Heart left ventricle (tissue), 16 donors: ENCODE measurements at regions not wholly inside any gene's neighbourhood (a gene's known extent, or its start where the extent isn't known, plus 50 kb on each side); places are given as distances from the start of the nearest gene placed in this dataset.
"Not testable (repeated sequence)": the region's sequence is repeated elsewhere in the genome, so short reads cannot be mapped to it uniquely, and the experiment has no call there.

Experiments used
- ATAC-seq, 4 donors: fragments of 200-7000 bp; cut with Tn5 transposase; one replicate each; pipeline ENCODE4 v1.9.1; 2020 to 2022; ENCODE audit warnings: moderate library complexity in 4 of 4, mild to moderate bottlenecking in 3 of 4, moderate number of reproducible peaks in 1 of 4
- DNase-seq, 5 donors: peaks; one replicate each; pipeline ENCODE4 v3.0.0-alpha.2; 2020
- H3K27ac ChIP-seq, 12 donors: fragments of 200-600 bp; sonication (generic) in 4 of 12; one replicate each; pipeline versions ENCODE4 v1.5.0 to v1.8.0; 2016 to 2022; ENCODE audit warnings: mild to moderate bottlenecking in 2 of 12
- H3K27me3 ChIP-seq, 9 donors: fragments of 200-600 bp; sonication (generic) in 2 of 9; one replicate each; pipeline versions ENCODE4 v1.5.1 to v1.8.0; 2016 to 2022; ENCODE audit warnings: mild to moderate bottlenecking in 3 of 9
- H3K36me3 ChIP-seq, 9 donors: fragments of 200-600 bp; sonication (generic) in 2 of 9; one replicate each; pipeline versions ENCODE4 v1.5.0 to v1.8.0; 2018 to 2022; ENCODE audit warnings: mild to moderate bottlenecking in 2 of 9
- H3K4me1 ChIP-seq, 12 donors: fragments of 200-600 bp; sonication (generic) in 4 of 12; one replicate each; pipeline versions ENCODE4 v1.5.0 to v1.8.0; 2016 to 2022; ENCODE audit warnings: mild to moderate bottlenecking in 3 of 12
- H3K4me3 ChIP-seq, 12 donors: fragments of 200-600 bp; sonication (generic) in 4 of 12; one replicate each; pipeline versions ENCODE4 v1.5.0 to v1.8.0; 2017 to 2022; ENCODE audit warnings: mild to moderate bottlenecking in 9 of 12, moderate library complexity in 4 of 12
- H3K9me3 ChIP-seq, 12 donors: fragments of 200-600 bp; sonication (generic) in 4 of 12; one replicate each; pipeline versions ENCODE4 v1.5.0 to v1.8.0; 2016 to 2022; ENCODE audit warnings: mild to moderate bottlenecking in 1 of 12
- CTCF ChIP-seq, 12 donors: fragments of 200-600 bp; sonication (generic) in 4 of 12; IDR thresholded peaks; one replicate each; pipeline versions ENCODE4 v1.5.0 to v1.8.0; 2018 to 2022; ENCODE audit warnings: antibody characterized with exemption in 12 of 12, mild to moderate bottlenecking in 5 of 12
- POLR2A ChIP-seq, 2 donors: fragments of 450-650 bp; IDR thresholded peaks; one replicate each; pipeline ENCODE4 v1.6.1; 2017; ENCODE audit warnings: antibody characterized with exemption in 2 of 2, mild to moderate bottlenecking in 2 of 2, moderate library complexity in 2 of 2
- WGBS, 4 donors: extraction: QIAGEN DNeasy Blood & Tissue Kit in 2 of 4; methylation state at CpG; one replicate each; pipeline versions ENCODE4 v1.1.5 to v1.1.7; 2013 to 2018; 5-methylcytosine and 5-hydroxymethylcytosine counted together
- intact Hi-C, 10 donors: fragments of 100-400 bp; cut with DNase I; formaldehyde crosslinking; loops; one replicate each; pipeline versions ENCODE4 v1.11.1 to v1.14.2; 2022
- donor health status: ischemic (EF 13 %, LVEDD 7.1; RV severe dilation, severe dysfunction).
- donor health status: healthy with polysubstance abuse.
- donor health status: DM: no; HTN: yes; CAD: no.
- donor health status: DM: no; HTN: no; CAD: no.
- donor health status: ischemic (EF 25% LVEDD 6.9; RV normal size, moderate dysfunction).
- donor health status: ischemic (EF 25% LVEDD 5.7; RV mildly dilated, moderate dysfunction).
- donor health status: healthy.
- donor health status: DM: yes; HTN: yes; CAD: no.
- donor health status: ischemic (EF 35%, LVEDD 5.7; RV mildly dilated, moderate dysfunction).
- donor health status: nonischemic (EF 11% LVEDD 7.7; RV severe dilation, severe dysfunction).
- donor health status: DM: yes; HTN: yes; CAD: no.
- donor health status: PGD.
- donor health status: ischemic (EF 29% LVEDD 5.4; RV normal size, mild dysfunction).
- donor health status: nonischemic (EF 23%, LVEDD 6.1; RV moderate dilation, normal function).

- H3K36me3 ChIP-seq: no peaks in the 10 kb centered on the region
- no peak for DNase-seq
- no peak overlapping the region for H3K27ac ChIP-seq
- H3K27me3 ChIP-seq: peaks cover 0 to 2% (median 0%) of the 10 kb centered on the region in 9 donors
- no peak for TF ChIP-seq CTCF (IDR thresholded peaks at IDR 0.05)
- TF ChIP-seq POLR2A (IDR thresholded peaks at IDR 0.05): no peak
- WGBS, 4 donors: 45 to 60% (median 52%) methylated on average over 4 of the region's 4 CpGs
- no peak overlapping the region for H3K4me3 ChIP-seq
- H3K4me1 ChIP-seq: no peaks in the 10 kb centered on the region
- peaks cover 0 to 7% (median 0%) of the 10 kb centered on the region in 12 donors for H3K9me3 ChIP-seq
- no peak for ATAC-seq
- intact Hi-C loops: no loop called here
Observed at GRCh38 chr2:104976603-104977120, 61.2 kb upstream of the MRPS9 start.

GRCh38 chr2:104977958-104978357 is 59.9 kb upstream of the MRPS9 start:
- no peak overlapping the region for H3K27ac ChIP-seq
- intact Hi-C loops: no loop called here
- DNase-seq (no peak), ATAC-seq (no peak)
- no peak overlapping the region for H3K4me3 ChIP-seq
- H3K27me3 ChIP-seq: no peaks in the 10 kb centered on the region
- H3K36me3 ChIP-seq: no peaks in the 10 kb centered on the region
- 89 to 97% (median 96%) methylated on average over 1 of the region's 1 CpG for WGBS, 4 donors
- no peak for TF ChIP-seq POLR2A (IDR thresholded peaks at IDR 0.05)
- TF ChIP-seq CTCF (IDR thresholded peaks at IDR 0.05): no peak
- H3K4me1 ChIP-seq: no peaks in the 10 kb centered on the region
- peaks cover 0 to 9% (median 0%) of the 10 kb centered on the region in 12 donors for H3K9me3 ChIP-seq

- ATAC-seq, H3K27ac ChIP-seq, H3K4me3 ChIP-seq, DNase-seq, H3K36me3 ChIP-seq, intact Hi-C loops, H3K4me1 ChIP-seq, H3K27me3 ChIP-seq: not testable (repeated sequence)
- peaks cover 0 to 12% (median 0%) of the 10 kb centered on the region in 12 donors for H3K9me3 ChIP-seq
- 76 to 80% (median 78%) methylated on average over 6 of the region's 6 CpGs for WGBS, 4 donors
Observed at GRCh38 chr2:104979786-104980185, 58.1 kb upstream of the MRPS9 start.

GRCh38 chr2:104982111-104982510 is 55.8 kb upstream of the MRPS9 start:
- no peak for ATAC-seq
- no peak overlapping the region for H3K4me3 ChIP-seq
- no peak overlapping the region for H3K27ac ChIP-seq
- no peak for DNase-seq
- H3K4me1 ChIP-seq: no peaks in the 10 kb centered on the region
- TF ChIP-seq POLR2A (IDR thresholded peaks at IDR 0.05) (no peak), CTCF (IDR thresholded peaks at IDR 0.05) (no peak)
- intact Hi-C loops: no loop called here
- H3K27me3 ChIP-seq: no peaks in the 10 kb centered on the region
- WGBS, 4 donors: 75 to 80% (median 78%) methylated on average over 7 of the region's 7 CpGs
- peaks cover 0 to 14% (median 0%) of the 10 kb centered on the region in 12 donors for H3K9me3 ChIP-seq
- no peaks in the 10 kb centered on the region for H3K36me3 ChIP-seq
